AG09319 (cell line): ENCODE measurements at regions not wholly inside any gene's neighbourhood (a gene's known extent, or its start where the extent isn't known, plus 50 kb on each side); places are given as distances from the start of the nearest gene placed in this dataset.
A peak's percentile ranks its signal among the peaks of the same experiment; 100 is the strongest.

Experiments
- DNase-seq: peaks from one replicate; pipeline ENCODE4 v3.0.0-alpha.2; 2010; ENCODE audit warnings: low read depth; ENCODE audit errors: extremely low read depth
- CTCF ChIP-seq: IDR thresholded peaks from 2 replicates; pipeline ENCODE4 v1.5.1; 2011; ENCODE audit warnings: low read depth, mild to moderate bottlenecking, inconsistent platforms, low read length, moderate library complexity

- TF ChIP-seq CTCF, result no peak
- DNase-seq, result peak; percentile 20
Measured at GRCh38 chr6:126180585-126180984, 159.3 kb upstream of the CENPW start.

- no peak for DNase-seq
- TF ChIP-seq CTCF, result no peak
Measured at GRCh38 chr6:126181173-126181741, 158.7 kb upstream of the CENPW start.

- no peak for DNase-seq
- TF ChIP-seq CTCF, result no peak
Measured at GRCh38 chr6:126181890-126182289, 158.0 kb upstream of the CENPW start.

GRCh38 chr6:126182650-126183311 lies 157.1 kb upstream of the CENPW start:
- no peak for TF ChIP-seq CTCF
- DNase-seq, result no peak

- DNase-seq, result no peak
- no peak for TF ChIP-seq CTCF
Measured at GRCh38 chr6:126185774-126186173, 154.1 kb upstream of the CENPW start.

- no peak for TF ChIP-seq CTCF
- DNase-seq, result peak; percentile 28
Measured at GRCh38 chr6:126188279-126188909, 151.5 kb upstream of the CENPW start.

- no peak for DNase-seq
- TF ChIP-seq CTCF, result no peak
Measured at GRCh38 chr6:126195625-126196236, 144.2 kb upstream of the CENPW start.
